B cell (primary cell): ENCODE measurements at regions not wholly inside any gene's neighbourhood (a gene's known extent, or its start where the extent isn't known, plus 50 kb on each side); places are given as distances from the start of the nearest gene placed in this dataset.

Experiments
- ATAC-seq: fragments of 200-7000 bp; cut with Tn5 transposase; one replicate; pipeline ENCODE4 v1.10.0; 2021; ENCODE audit warnings: low read depth, mild to moderate bottlenecking, moderate number of reproducible peaks, moderate library complexity
- CTCF ChIA-PET: fragments of 350-600 bp; sonication (Branson Sonifier 250); formaldehyde crosslinking; loops from one replicate; lab custom pipeline; 2021; ENCODE audit warnings: antibody characterized with exemption, inconsistent platforms; lab: Charles Lee
- POLR2A ChIA-PET: fragments of 350-600 bp; sonication (Branson Sonifier 250); formaldehyde crosslinking; loops from one replicate; lab custom pipeline; 2021; ENCODE audit warnings: antibody characterized with exemption; lab: Charles Lee
- DNase-seq: peaks from one replicate; pipeline ENCODE4 v3.0.0; 2013
- H2AFZ ChIP-seq: 2 replicates; pipeline ENCODE4 v1.6.1; 2012; ENCODE audit warnings: mild to moderate bottlenecking, low read depth, low read length; ENCODE audit not compliant: insufficient read depth, poor library complexity, severe bottlenecking
- H3K27ac ChIP-seq, 2 donors: 1 replicate in 1 of 2; 2 replicates in 1 of 2; pipeline ENCODE4 v1.5.1; 2012 to 2013; ENCODE audit warnings: low read length in 2 of 2, mild to moderate bottlenecking in 2 of 2, moderate library complexity in 1 of 2
- H3K27me3 ChIP-seq, 4 experiments: fragments of 200-600 bp in 1 of 4; sonication (generic) in 1 of 4; replicated peaks in 1 of 4; 1 replicate in 2 of 4; 2 replicates in 2 of 4; pipeline versions ENCODE4 v1.6.1 to v1.7.0; 2013 to 2016; ENCODE audit warnings: low read length in 3 of 4, mild to moderate bottlenecking in 2 of 4, mixed read lengths in 1 of 4, moderate library complexity in 1 of 4; ENCODE audit not compliant: insufficient read depth in 4 of 4, control insufficient read depth in 3 of 4; ENCODE audit errors: control extremely low read depth in 1 of 4
- H3K36me3 ChIP-seq, 2 experiments: replicated peaks in 1 of 2; 1 replicate in 1 of 2; 2 replicates in 1 of 2; pipeline versions ENCODE4 v1.6.1 to v1.7.1; 2013; ENCODE audit warnings: low read length in 1 of 2; ENCODE audit not compliant: insufficient read depth in 2 of 2, control insufficient read depth in 1 of 2; ENCODE audit errors: control extremely low read depth in 1 of 2, extremely low read depth in 1 of 2
- H3K4me1 ChIP-seq, 2 donors: fragments of 200-600 bp in 1 of 2; sonication (generic) in 1 of 2; 1 replicate in 1 of 2; 2 replicates in 1 of 2; pipeline versions ENCODE4 v1.5.1 to v1.6.1; 2013 to 2017; ENCODE audit warnings: low read length in 2 of 2; ENCODE audit not compliant: control insufficient read depth in 2 of 2, insufficient read depth in 2 of 2
- H3K4me2 ChIP-seq: replicated peaks from 2 replicates; pipeline ENCODE3; 2012; ENCODE audit warnings: mild to moderate bottlenecking, low read depth, low read length; ENCODE audit not compliant: poor library complexity, severe bottlenecking
- H3K4me3 ChIP-seq, 5 experiments: fragments of 200-600 bp in 1 of 5; sonication (generic) in 1 of 5; 1 replicate in 3 of 5; 2 replicates in 2 of 5; pipeline versions ENCODE4 v1.5.1 to v1.7.0; 2011 to 2016; ENCODE audit warnings: low read length in 4 of 5, mild to moderate bottlenecking in 4 of 5, low read depth in 2 of 5, control low read depth in 1 of 5, moderate library complexity in 1 of 5; ENCODE audit not compliant: insufficient read depth in 1 of 5; ENCODE audit errors: control extremely low read depth in 1 of 5, extremely low read depth in 1 of 5
- H3K79me2 ChIP-seq: fragments of 200-600 bp; sonication (generic); one replicate; pipeline ENCODE4 v1.6.0; 2016; ENCODE audit warnings: low read length; ENCODE audit not compliant: control insufficient read depth, insufficient read depth
- H3K9ac ChIP-seq: fragments of 200-600 bp; sonication (generic); 2 replicates; pipeline ENCODE4 v1.6.1; 2017; ENCODE audit warnings: mild to moderate bottlenecking, low read length, moderate library complexity
- H3K9me3 ChIP-seq, 3 donors: one replicate each; pipeline versions ENCODE4 v1.6.1 to v1.7.1; 2013; ENCODE audit warnings: low read length in 2 of 3; ENCODE audit not compliant: control insufficient read depth in 2 of 3, insufficient read depth in 1 of 3; ENCODE audit errors: control extremely low read depth in 1 of 3
- H4K20me1 ChIP-seq: 2 replicates; pipeline ENCODE4 v1.6.0; 2012; ENCODE audit warnings: mild to moderate bottlenecking, low read length; ENCODE audit not compliant: insufficient read depth, control insufficient read depth, poor library complexity, severe bottlenecking
- H3K27ac Mint-ChIP-seq: one replicate; pipeline ENCODE4 v1.8.0; 2021; ENCODE audit warnings: mixed read lengths
- H3K27me3 Mint-ChIP-seq: one replicate; pipeline ENCODE4 v1.8.0; 2021; ENCODE audit warnings: mixed read lengths
- H3K4me1 Mint-ChIP-seq: one replicate; pipeline ENCODE4 v1.8.0; 2021; ENCODE audit warnings: mixed read lengths
- H3K4me3 Mint-ChIP-seq: one replicate; pipeline ENCODE4 v1.8.0; 2021; ENCODE audit warnings: mixed read lengths
- H3K9me3 Mint-ChIP-seq: one replicate; pipeline ENCODE4 v1.8.0; 2022; ENCODE audit warnings: mixed read lengths; ENCODE audit not compliant: insufficient read depth
- CTCF ChIP-seq: fragments of 200-600 bp; IDR thresholded peaks from one replicate; pipeline ENCODE4 v1.8.0; 2022; ENCODE audit warnings: antibody characterized with exemption, mild to moderate bottlenecking
- EZH2 ChIP-seq: IDR thresholded peaks from 2 replicates; pipeline ENCODE4 v1.6.1; 2012; ENCODE audit warnings: borderline replicate concordance, low read depth, mild to moderate bottlenecking, moderate library complexity, low read length; ENCODE audit not compliant: insufficient read depth, poor library complexity, severe bottlenecking
- WGBS: methylation state at CpG from one replicate; pipeline ENCODE4 v1.1.5; 2013; ENCODE audit warnings: missing lambda C conversion rate; ENCODE audit not compliant: insufficient coverage; 5-methylcytosine and 5-hydroxymethylcytosine counted together
- intact Hi-C: fragments of 100-400 bp; cut with micrococcal nuclease; formaldehyde crosslinking; loops from one replicate; pipeline ENCODE4 v1.10.0; 2022

- Histone ChIP-seq H2AFZ (no peak overlapping the region), H3K27ac (no peak overlapping the region), H3K79me2 (no peaks in the 10 kb centered on the region), H3K4me1 (no peaks in the 10 kb centered on the region), H4K20me1 (no peaks in the 10 kb centered on the region), H3K27me3 (no peaks in the 10 kb centered on the region), H3K9me3 (no peaks in the 10 kb centered on the region), H3K9ac (no peak overlapping the region), H3K4me3 (no peak overlapping the region), H3K36me3 (no peaks in the 10 kb centered on the region), H3K4me2 (no peak overlapping the region)
- WGBS, result 98% methylated on average over 3 of the region's 10 CpGs
- no peak overlapping the region for H3K4me3 Mint-ChIP-seq
- intact Hi-C loops, result no loop called here
- POLR2A ChIA-PET, result no interaction called here
- H3K27ac Mint-ChIP-seq, result no peak overlapping the region
- DNase-seq (no peak), ATAC-seq (no peak)
- TF ChIP-seq EZH2, result no peak
- no peaks in the 10 kb centered on the region for H3K4me1 Mint-ChIP-seq
- peaks cover 4% of the 10 kb centered on the region for H3K9me3 Mint-ChIP-seq
- CTCF ChIA-PET, result no interaction called here
- H3K27me3 Mint-ChIP-seq, result no peaks in the 10 kb centered on the region
Observed at GRCh38 chr20:11144114-11144950, 470.5 kb upstream of the JAG1 start.

GRCh38 chr20:11145616-11146015 is 471.8 kb upstream of the JAG1 start:
- 92% methylated on average over 1 of the region's 3 CpGs for WGBS
- ChIA-PET POLR2A (no interaction called here), CTCF (no interaction called here)
- H3K9me3 Mint-ChIP-seq, result peaks cover 4% of the 10 kb centered on the region
- H3K4me3 Mint-ChIP-seq, result no peak overlapping the region
- H3K4me2 ChIP-seq, result no peak overlapping the region
- H3K79me2 ChIP-seq, result no peaks in the 10 kb centered on the region
- ATAC-seq (no peak), DNase-seq (no peak)
- no peak overlapping the region for H3K27ac Mint-ChIP-seq
- no peaks in the 10 kb centered on the region for H3K36me3 ChIP-seq
- no peak for TF ChIP-seq CTCF
- TF ChIP-seq EZH2, result no peak
- no peaks in the 10 kb centered on the region for H3K4me1 Mint-ChIP-seq
- no peak overlapping the region for H3K4me3 ChIP-seq
- no peaks in the 10 kb centered on the region for H3K9me3 ChIP-seq
- H2AFZ ChIP-seq, result no peak overlapping the region
- H3K4me1 ChIP-seq, result no peaks in the 10 kb centered on the region
- no peak overlapping the region for H3K27ac ChIP-seq
- no peaks in the 10 kb centered on the region for H3K27me3 ChIP-seq
- no peaks in the 10 kb centered on the region for H3K27me3 Mint-ChIP-seq
- H4K20me1 ChIP-seq, result no peaks in the 10 kb centered on the region
- H3K9ac ChIP-seq, result no peak overlapping the region
- intact Hi-C loops, result no loop called here
